ENCODE measurements at regions not wholly inside any gene's neighbourhood (a gene's known extent, or its start where the extent isn't known, plus 50 kb on each side); places are given as distances from the start of the nearest gene placed in this dataset.

- peaks cover 7% of the 10 kb centered on the region in 2 donors for H3K9me3 Mint-ChIP-seq
- ATAC-seq (no peak), DNase-seq (no peak)
- Histone ChIP-seq H3K27me3 (ENCODE audit: control insufficient read depth, insufficient read depth, low read length) (no peaks in the 10 kb centered on the region), H3K4me3 (ENCODE audit: low read length) (no peak overlapping the region), H3K4me1 (ENCODE audit: control insufficient read depth, insufficient read depth, low read length) (no peaks in the 10 kb centered on the region), H3K9me3 (ENCODE audit: control insufficient read depth, insufficient read depth, low read length) (peaks cover 7% of the 10 kb centered on the region), H3K36me3 (ENCODE audit: control insufficient read depth, insufficient read depth, low read length) (no peaks in the 10 kb centered on the region), H3K27ac (ENCODE audit: low read length) (no peak overlapping the region)
- no peak overlapping the region for H3K4me3 Mint-ChIP-seq
- no peak for TF ChIP-seq CTCF (IDR thresholded peaks at IDR 0.05)
- H3K4me1 Mint-ChIP-seq = no peaks in the 10 kb centered on the region
- no peak overlapping the region for H3K27ac Mint-ChIP-seq
- intact Hi-C loops (cut with micrococcal nuclease) = no loop called here
- H3K27me3 Mint-ChIP-seq (ENCODE audit: low read depth in 2 of 2) = no peaks in the 10 kb centered on the region
- WGBS (ENCODE audit: insufficient coverage) = no CpG with 5 or more reads among the region's 2 CpGs
- no peaks in the 10 kb centered on the region for H3K36me3 Mint-ChIP-seq
Observed at GRCh38 chr16:64130140-64130539, 991.7 kb downstream of the CDH11 start.

GRCh38 chr16:64122177-64122576 is 999.7 kb downstream of the CDH11 start:
- no peak overlapping the region for H3K4me3 ChIP-seq (ENCODE audit: low read length)
- intact Hi-C loops (cut with micrococcal nuclease) = no loop called here
- no peaks in the 10 kb centered on the region for H3K27me3 Mint-ChIP-seq (ENCODE audit: low read depth in 2 of 2)
- ATAC-seq (no peak), DNase-seq (no peak)
- no peak overlapping the region for H3K27ac ChIP-seq (ENCODE audit: low read length)
- H3K27ac Mint-ChIP-seq = no peak overlapping the region
- no peaks in the 10 kb centered on the region for H3K36me3 Mint-ChIP-seq
- H3K27me3 ChIP-seq (ENCODE audit: control insufficient read depth, insufficient read depth, low read length) = no peaks in the 10 kb centered on the region
- no peaks in the 10 kb centered on the region for H3K9me3 ChIP-seq (ENCODE audit: control insufficient read depth, insufficient read depth, low read length)
- no peaks in the 10 kb centered on the region for H3K4me1 Mint-ChIP-seq
- H3K9me3 Mint-ChIP-seq = peaks cover 5 to 7% of the 10 kb centered on the region in 2 donors
- H3K4me1 ChIP-seq (ENCODE audit: control insufficient read depth, insufficient read depth, low read length) = no peaks in the 10 kb centered on the region
- no peaks in the 10 kb centered on the region for H3K36me3 ChIP-seq (ENCODE audit: control insufficient read depth, insufficient read depth, low read length)
- WGBS (ENCODE audit: insufficient coverage) = 0% methylated on average over 1 of the region's 2 CpGs
- no peak for TF ChIP-seq CTCF (IDR thresholded peaks at IDR 0.05)
- H3K4me3 Mint-ChIP-seq = no peak overlapping the region

- WGBS (ENCODE audit: insufficient coverage) = 79% methylated on average over 2 of the region's 3 CpGs
- H3K36me3 ChIP-seq (ENCODE audit: control insufficient read depth, insufficient read depth, low read length) = no peaks in the 10 kb centered on the region
- no peaks in the 10 kb centered on the region for H3K4me1 ChIP-seq (ENCODE audit: control insufficient read depth, insufficient read depth, low read length)
- intact Hi-C loops (cut with micrococcal nuclease) = no loop called here
- H3K4me3 Mint-ChIP-seq = no peak overlapping the region
- no peaks in the 10 kb centered on the region for H3K27me3 Mint-ChIP-seq (ENCODE audit: low read depth in 2 of 2)
- no peak for TF ChIP-seq CTCF (IDR thresholded peaks at IDR 0.05)
- DNase-seq = no peak
- no peak overlapping the region for H3K4me3 ChIP-seq (ENCODE audit: low read length)
- no peaks in the 10 kb centered on the region for H3K4me1 Mint-ChIP-seq
- no peak overlapping the region for H3K27ac ChIP-seq (ENCODE audit: low read length)
- no peak for ATAC-seq
- no peaks in the 10 kb centered on the region for H3K9me3 ChIP-seq (ENCODE audit: control insufficient read depth, insufficient read depth, low read length)
- H3K27ac Mint-ChIP-seq = no peak overlapping the region
- no peaks in the 10 kb centered on the region for H3K27me3 ChIP-seq (ENCODE audit: control insufficient read depth, insufficient read depth, low read length)
- H3K9me3 Mint-ChIP-seq = peaks cover 5 to 7% of the 10 kb centered on the region in 2 donors
- no peaks in the 10 kb centered on the region for H3K36me3 Mint-ChIP-seq
Observed at GRCh38 chr16:64121473-64121872, 1000.4 kb downstream of the CDH11 start.

GRCh38 chr16:64116151-64116550 is 1005.7 kb downstream of the CDH11 start:
- Histone ChIP-seq H3K27ac (ENCODE audit: low read length) (no peak overlapping the region), H3K36me3 (ENCODE audit: control insufficient read depth, insufficient read depth, low read length) (no peaks in the 10 kb centered on the region), H3K27me3 (ENCODE audit: control insufficient read depth, insufficient read depth, low read length) (no peaks in the 10 kb centered on the region), H3K4me1 (ENCODE audit: control insufficient read depth, insufficient read depth, low read length) (no peaks in the 10 kb centered on the region), H3K9me3 (ENCODE audit: control insufficient read depth, insufficient read depth, low read length) (no peaks in the 10 kb centered on the region), H3K4me3 (ENCODE audit: low read length) (no peak overlapping the region)
- Mint-ChIP-seq H3K4me3 (no peak overlapping the region), H3K4me1 (no peaks in the 10 kb centered on the region), H3K27me3 (ENCODE audit: low read depth in 2 of 2) (no peaks in the 10 kb centered on the region), H3K9me3 (peaks cover 11 to 12% of the 10 kb centered on the region in 2 donors), H3K27ac (no peak overlapping the region), H3K36me3 (peaks cover 8% of the 10 kb centered on the region)
- ATAC-seq (no peak), DNase-seq (no peak)
- 83% methylated on average over 1 of the region's 1 CpG for WGBS (ENCODE audit: insufficient coverage)
- TF ChIP-seq CTCF (IDR thresholded peaks at IDR 0.05) = no peak
- intact Hi-C loops (cut with micrococcal nuclease) = no loop called here

Measured in natural killer cell (primary cell).